ENCODE measurements at regions not wholly inside any gene's neighbourhood (a gene's known extent, or its start where the extent isn't known, plus 50 kb on each side); places are given as distances from the start of the nearest gene placed in this dataset.

GRCh38 chr6:2579804-2580570, 170.7 kb downstream of the MYLK4 start:
- no peak for TF ChIP-seq EZH2 (IDR thresholded peaks at IDR 0.05; ENCODE audit: low read length, unreplicated experiment)
- TF ChIP-seq, protein P1, sequence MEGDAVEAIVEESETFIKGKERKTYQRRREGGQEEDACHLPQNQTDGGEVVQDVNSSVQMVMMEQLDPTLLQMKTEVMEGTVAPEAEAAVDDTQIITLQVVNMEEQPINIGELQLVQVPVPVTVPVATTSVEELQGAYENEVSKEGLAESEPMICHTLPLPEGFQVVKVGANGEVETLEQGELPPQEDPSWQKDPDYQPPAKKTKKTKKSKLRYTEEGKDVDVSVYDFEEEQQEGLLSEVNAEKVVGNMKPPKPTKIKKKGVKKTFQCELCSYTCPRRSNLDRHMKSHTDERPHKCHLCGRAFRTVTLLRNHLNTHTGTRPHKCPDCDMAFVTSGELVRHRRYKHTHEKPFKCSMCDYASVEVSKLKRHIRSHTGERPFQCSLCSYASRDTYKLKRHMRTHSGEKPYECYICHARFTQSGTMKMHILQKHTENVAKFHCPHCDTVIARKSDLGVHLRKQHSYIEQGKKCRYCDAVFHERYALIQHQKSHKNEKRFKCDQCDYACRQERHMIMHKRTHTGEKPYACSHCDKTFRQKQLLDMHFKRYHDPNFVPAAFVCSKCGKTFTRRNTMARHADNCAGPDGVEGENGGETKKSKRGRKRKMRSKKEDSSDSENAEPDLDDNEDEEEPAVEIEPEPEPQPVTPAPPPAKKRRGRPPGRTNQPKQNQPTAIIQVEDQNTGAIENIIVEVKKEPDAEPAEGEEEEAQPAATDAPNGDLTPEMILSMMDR (conservative IDR thresholded peaks at IDR 0.05; ENCODE audit: low read depth, low read length), result no peak

Data from PC-3 (cell line).